Activated naive CD4-positive, alpha-beta T cell treated with anti-CD3 and anti-CD28 coated beads for 36 hours (primary cell): ENCODE measurements at regions not wholly inside any gene's neighbourhood (a gene's known extent, or its start where the extent isn't known, plus 50 kb on each side); places are given as distances from the start of the nearest gene placed in this dataset.

Source experiments
- CTCF ChIA-PET: fragments of 350-600 bp; sonication (Branson Sonifier 250); formaldehyde crosslinking; loops from one replicate; lab custom pipeline; 2021; ENCODE audit warnings: antibody characterized with exemption; lab: Charles Lee
- DNase-seq: peaks from one replicate; pipeline ENCODE4 v3.0.0-alpha.2; 2020
- H3K27ac Mint-ChIP-seq: one replicate; pipeline ENCODE4 v1.8.0; 2021; ENCODE audit warnings: mild to moderate bottlenecking, mixed read lengths
- H3K27me3 Mint-ChIP-seq: one replicate; pipeline ENCODE4 v1.8.0; 2021; ENCODE audit warnings: low read depth, mixed read lengths
- H3K36me3 Mint-ChIP-seq: one replicate; pipeline ENCODE4 v1.8.0; 2021; ENCODE audit warnings: low read depth, mixed read lengths
- H3K4me1 Mint-ChIP-seq: one replicate; pipeline ENCODE4 v1.8.0; 2021; ENCODE audit warnings: low read depth, mixed read lengths
- H3K4me3 Mint-ChIP-seq: one replicate; pipeline ENCODE4 v1.8.0; 2021; ENCODE audit warnings: mild to moderate bottlenecking, moderate library complexity, mixed read lengths
- H3K9me3 Mint-ChIP-seq: one replicate; pipeline ENCODE4 v1.8.0; 2021; ENCODE audit warnings: mixed read lengths
- intact Hi-C: fragments of 100-400 bp; cut with micrococcal nuclease; formaldehyde crosslinking; loops from one replicate; pipeline ENCODE4 v1.15.1; 2023

DNA sequence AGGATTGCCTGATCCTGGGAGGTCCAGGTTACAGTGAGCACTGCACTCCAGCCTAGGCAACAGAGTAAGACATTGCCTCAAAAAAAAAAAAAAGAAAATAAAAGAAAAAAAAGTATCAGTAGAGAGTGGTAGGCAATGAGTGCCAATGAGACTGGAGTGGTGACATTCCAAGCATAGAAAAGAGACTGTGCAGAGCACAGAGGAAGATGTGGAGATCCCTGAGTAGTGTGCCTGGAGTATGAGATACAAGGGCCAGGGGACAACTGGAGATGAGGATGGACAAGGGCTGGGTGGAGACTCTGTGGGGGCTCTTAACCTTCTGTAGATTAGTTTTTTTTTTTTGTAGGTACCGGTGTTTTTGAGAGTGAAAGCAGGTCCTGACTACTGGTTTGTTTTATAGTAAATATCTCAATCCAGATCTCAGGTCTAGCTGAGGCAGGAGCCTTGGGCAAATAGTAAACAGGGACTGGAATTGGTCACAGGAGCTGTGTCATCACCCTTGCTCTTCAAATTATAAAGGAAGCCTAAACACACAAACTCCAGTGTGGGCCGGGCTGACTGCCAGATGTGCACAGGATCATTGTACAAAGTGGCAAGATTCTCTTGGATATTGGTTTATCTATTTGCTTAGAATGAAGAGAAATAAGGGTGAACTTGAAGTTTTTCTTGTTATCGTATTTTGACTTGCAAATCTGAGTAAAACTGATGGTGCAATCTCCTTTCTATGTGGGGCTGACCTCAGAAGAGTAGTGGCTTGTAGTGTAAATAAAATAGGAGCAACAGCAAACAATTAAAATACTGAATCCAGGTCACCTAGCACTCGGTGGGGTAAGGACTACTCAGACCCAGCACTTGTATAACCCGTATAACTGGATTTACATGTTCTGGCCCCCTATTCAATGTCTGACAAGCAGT, 144.9 kb downstream of the SOX4 start:
- H3K4me3 Mint-ChIP-seq: no peak overlapping the region
- H3K4me1 Mint-ChIP-seq: no peaks in the 10 kb centered on the region
- CTCF ChIA-PET: interaction anchor here (0.5 to 0.7 kb wide), 2 partner anchors 24 to 543 kb away, joined by 3 read pairs; no protein-coding TSS in a partner anchor
- no peak for DNase-seq
- H3K27me3 Mint-ChIP-seq: peaks cover 14% of the 10 kb centered on the region
- H3K36me3 Mint-ChIP-seq: no peaks in the 10 kb centered on the region
- intact Hi-C loops: no loop called here
- no peak overlapping the region for H3K27ac Mint-ChIP-seq
- H3K9me3 Mint-ChIP-seq: no peaks in the 10 kb centered on the region

DNA sequence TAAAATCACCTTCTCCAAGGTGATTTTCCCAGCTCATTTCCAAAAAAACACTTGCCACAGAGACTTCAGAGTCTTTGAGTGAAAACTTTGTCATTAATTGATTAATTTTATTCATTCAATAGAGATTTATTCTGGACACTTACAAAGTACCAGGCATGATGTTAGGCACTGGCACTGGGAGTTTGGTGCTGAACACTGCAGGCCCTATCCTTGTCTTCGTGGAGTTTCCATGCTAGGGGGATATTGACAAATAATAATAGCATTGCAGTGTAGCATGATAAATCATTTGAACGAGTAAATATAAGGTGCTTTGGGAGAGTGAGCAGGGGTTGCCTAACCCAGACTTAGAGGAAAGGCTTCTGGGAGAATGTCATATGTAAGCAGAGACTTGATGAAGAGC, 145.7 kb downstream of the SOX4 start:
- Mint-ChIP-seq H3K4me1 (no peaks in the 10 kb centered on the region), H3K27me3 (peaks cover 9% of the 10 kb centered on the region), H3K9me3 (no peaks in the 10 kb centered on the region), H3K36me3 (no peaks in the 10 kb centered on the region), H3K27ac (no peak overlapping the region), H3K4me3 (no peak overlapping the region)
- no peak for DNase-seq
- intact Hi-C loops: no loop called here
- CTCF ChIA-PET: interaction anchor here (0.5 to 0.7 kb wide), 3 partner anchors 25 to 1211 kb away, joined by 3 read pairs; no protein-coding TSS in a partner anchor

DNA sequence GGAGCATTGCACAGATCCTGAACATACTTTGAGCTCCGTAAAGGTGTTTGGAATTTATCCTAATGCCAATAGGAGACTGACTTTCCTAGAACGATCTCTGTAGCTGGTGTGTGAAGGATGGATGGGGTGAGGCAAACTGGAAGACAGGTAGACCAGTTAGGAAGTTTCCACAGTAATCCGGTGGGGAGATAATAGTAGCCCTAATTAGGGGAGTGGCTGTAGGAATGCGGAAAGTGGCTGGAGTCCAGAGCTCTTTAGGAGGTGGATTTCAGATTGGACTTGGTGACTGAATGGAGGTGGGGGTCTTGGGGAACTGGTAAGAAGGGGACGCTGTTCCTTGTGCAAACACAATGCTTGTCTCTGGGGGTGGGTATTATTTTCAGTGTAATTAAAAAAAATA, 146.3 kb downstream of the SOX4 start:
- intact Hi-C loops: no loop called here
- CTCF ChIA-PET: interaction anchor here (0.6 to 0.8 kb wide), 2 partner anchors 9 to 1212 kb away, joined by 3 read pairs; no protein-coding TSS in a partner anchor
- Mint-ChIP-seq H3K9me3 (no peaks in the 10 kb centered on the region), H3K4me1 (no peaks in the 10 kb centered on the region), H3K36me3 (no peaks in the 10 kb centered on the region), H3K27ac (no peak overlapping the region), H3K4me3 (no peak overlapping the region), H3K27me3 (peaks cover 8% of the 10 kb centered on the region)
- DNase-seq: no peak

DNA sequence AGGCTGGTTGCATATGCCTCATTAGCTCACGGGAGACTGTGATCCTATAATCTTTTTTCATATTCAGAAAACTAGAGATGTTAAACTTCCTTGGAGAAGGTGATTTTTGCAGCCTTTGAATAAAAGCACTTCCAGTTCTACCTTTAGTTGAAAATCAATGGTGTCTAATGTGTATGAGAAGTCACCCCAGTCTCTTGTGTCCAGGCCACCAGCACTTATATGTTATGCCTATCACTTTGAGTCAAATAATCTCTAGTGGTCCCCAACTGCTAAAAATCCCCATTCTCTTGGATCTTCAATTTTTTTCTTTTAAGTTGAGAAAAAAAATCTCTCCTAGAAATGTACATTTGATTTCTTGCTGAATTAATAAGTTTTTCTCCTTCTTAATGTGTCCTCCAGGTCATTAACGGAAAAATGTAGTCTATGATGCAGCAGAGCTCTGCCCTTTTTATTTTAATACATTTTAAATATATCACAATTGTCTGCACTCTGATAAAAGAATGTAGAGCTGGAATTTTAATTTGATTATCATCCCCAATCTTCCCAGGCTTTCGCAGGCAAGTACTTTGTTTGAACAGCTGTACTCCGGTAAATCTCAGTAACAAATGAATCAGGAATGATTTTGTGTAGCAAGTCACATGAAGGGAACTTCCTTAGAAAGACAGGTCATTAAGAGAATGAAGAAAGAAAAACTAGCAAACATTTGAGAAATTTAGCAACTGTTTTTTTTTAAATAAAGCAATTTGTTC, 147.0 kb downstream of the SOX4 start:
- DNase-seq: no peak
- no peaks in the 10 kb centered on the region for H3K4me1 Mint-ChIP-seq
- intact Hi-C loops: no loop called here
- no peak overlapping the region for H3K4me3 Mint-ChIP-seq
- no peak overlapping the region for H3K27ac Mint-ChIP-seq
- peaks cover 8% of the 10 kb centered on the region for H3K27me3 Mint-ChIP-seq
- H3K36me3 Mint-ChIP-seq: no peaks in the 10 kb centered on the region
- CTCF ChIA-PET: interaction anchor here (0.8 kb wide), 1 partner anchor 10 kb away, joined by 3 read pairs; no protein-coding TSS in a partner anchor
- no peaks in the 10 kb centered on the region for H3K9me3 Mint-ChIP-seq

DNA sequence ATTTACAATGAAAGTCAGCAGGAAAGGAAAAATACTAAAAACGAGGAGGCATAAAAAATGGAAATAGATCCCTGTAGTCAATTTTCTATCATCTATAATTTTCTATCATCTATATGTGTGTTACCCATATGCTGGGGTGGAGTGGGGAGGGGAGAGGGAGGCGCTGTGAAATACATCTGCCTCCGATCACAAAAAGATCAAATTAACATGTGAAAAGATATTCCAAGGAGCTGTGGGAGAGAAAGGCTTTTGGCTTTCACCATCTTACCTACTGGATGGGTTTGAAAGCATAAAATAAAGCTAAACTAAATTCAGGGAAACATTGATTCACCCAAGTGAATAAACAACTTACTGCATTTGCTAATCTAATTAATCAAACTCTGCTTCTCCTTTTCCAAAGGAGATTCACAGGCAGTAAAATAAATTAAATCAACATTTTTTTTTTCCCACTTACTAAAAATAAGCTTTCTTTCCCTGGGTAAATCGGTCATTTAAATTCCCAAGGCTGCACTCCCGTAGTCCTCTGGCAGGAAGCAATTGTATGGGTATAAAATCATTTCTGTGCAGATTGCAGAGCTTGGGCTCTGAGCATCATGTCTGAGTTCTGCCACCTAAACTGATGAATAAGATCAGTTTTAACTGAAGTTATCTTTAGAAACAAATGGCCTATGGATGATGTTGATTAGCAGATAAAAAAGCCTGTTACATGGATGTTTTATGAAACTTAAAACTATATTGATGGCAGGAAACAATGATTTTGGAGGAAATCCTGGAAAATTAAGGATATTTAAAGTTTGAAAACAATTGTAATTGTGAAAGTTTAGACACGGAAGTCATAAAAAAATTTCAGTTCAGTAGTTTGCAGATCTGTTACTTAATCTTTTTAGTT, 147.9 kb downstream of the SOX4 start:
- H3K4me3 Mint-ChIP-seq: no peak overlapping the region
- no peaks in the 10 kb centered on the region for H3K36me3 Mint-ChIP-seq
- H3K4me1 Mint-ChIP-seq: no peaks in the 10 kb centered on the region
- no peak for DNase-seq
- CTCF ChIA-PET: no interaction called here
- peaks cover 7% of the 10 kb centered on the region for H3K27me3 Mint-ChIP-seq
- H3K27ac Mint-ChIP-seq: no peak overlapping the region
- H3K9me3 Mint-ChIP-seq: no peaks in the 10 kb centered on the region
- intact Hi-C loops: no loop called here

DNA sequence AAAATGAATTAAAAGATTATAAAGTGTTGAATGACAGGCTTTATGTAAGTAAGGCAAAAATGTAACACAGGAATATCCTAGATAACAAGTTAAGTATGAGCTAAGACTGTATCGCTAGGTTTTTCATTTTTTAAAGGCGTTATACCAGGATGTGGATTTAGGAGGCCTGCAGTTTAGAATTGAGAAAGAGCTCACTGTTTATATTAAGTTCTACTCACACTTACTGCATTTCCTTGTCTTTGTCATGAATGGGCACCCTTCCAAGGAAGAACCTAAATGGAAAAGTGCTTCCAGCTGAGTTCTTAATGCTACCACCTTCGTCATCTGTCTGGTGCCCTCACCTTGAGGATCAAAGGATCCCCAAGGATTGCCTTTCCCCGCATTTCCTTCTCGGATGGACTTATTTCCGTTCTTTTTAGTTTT, 148.7 kb downstream of the SOX4 start:
- peaks cover 4% of the 10 kb centered on the region for H3K27me3 Mint-ChIP-seq
- CTCF ChIA-PET: no interaction called here
- intact Hi-C loops: no loop called here
- H3K9me3 Mint-ChIP-seq: no peaks in the 10 kb centered on the region
- no peaks in the 10 kb centered on the region for H3K4me1 Mint-ChIP-seq
- no peak overlapping the region for H3K27ac Mint-ChIP-seq
- DNase-seq: no peak
- H3K36me3 Mint-ChIP-seq: no peaks in the 10 kb centered on the region
- H3K4me3 Mint-ChIP-seq: no peak overlapping the region

DNA sequence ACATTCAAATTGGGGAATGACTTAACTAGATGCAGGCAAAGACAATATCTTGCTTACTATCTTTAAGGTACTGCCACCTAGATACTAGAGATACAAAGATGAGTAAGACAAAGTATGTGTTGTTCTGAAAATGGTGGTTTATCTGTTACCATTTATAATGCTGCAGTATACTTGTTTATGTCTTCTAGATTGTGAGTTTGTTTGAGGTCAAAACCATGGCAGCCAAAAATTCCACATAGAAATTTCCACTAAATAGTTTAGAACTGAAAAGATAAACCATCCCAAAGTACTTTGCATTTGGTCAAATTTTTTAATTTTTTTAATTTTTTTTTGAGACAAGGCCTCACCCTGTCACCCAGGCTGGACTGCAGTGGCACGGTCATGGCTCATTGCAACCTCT, 150.8 kb downstream of the SOX4 start:
- no peak overlapping the region for H3K4me3 Mint-ChIP-seq
- H3K36me3 Mint-ChIP-seq: no peaks in the 10 kb centered on the region
- intact Hi-C loops: no loop called here
- CTCF ChIA-PET: no interaction called here
- H3K27me3 Mint-ChIP-seq: peaks cover 1% of the 10 kb centered on the region
- no peak for DNase-seq
- H3K4me1 Mint-ChIP-seq: no peaks in the 10 kb centered on the region
- H3K27ac Mint-ChIP-seq: no peak overlapping the region
- H3K9me3 Mint-ChIP-seq: no peaks in the 10 kb centered on the region

DNA sequence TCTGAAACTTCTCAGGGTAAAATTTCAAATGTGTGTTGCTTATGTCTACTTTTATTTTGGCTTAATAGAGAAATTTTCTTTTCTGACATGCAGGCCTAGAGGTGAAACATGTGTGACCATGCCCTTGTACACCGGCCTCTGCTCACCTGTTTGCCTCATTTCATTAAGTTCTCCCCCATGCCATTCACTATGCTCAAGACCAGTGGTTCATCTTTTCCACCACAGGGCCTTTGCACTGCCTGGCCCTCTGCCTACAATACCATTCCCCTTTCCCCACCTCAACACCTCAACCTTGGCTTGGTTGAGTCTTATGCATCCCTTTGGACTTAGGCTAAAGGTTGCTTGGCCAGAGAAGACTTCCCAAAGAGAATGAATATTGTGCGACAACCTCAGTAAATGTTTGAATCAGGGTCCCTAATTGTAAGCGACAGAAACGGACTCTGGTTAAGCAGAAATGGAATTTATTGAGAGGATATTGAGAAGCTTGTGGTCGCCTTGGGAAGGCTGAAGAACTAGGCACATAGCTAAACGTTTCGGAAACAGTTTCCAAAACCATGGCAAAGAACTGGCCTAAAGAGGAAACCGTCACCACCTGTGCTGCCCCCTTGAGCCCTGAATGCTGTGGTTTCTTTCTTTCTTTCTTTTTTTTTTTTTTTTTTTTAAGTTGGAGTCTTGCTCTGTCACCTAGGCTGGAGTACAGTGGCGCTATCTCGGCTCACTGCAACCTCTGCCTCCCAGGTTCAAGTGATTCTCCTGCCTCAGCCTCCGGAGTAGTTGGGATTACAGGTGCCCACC, 152.2 kb downstream of the SOX4 start:
- Mint-ChIP-seq H3K9me3 (no peaks in the 10 kb centered on the region), H3K27ac (no peak overlapping the region), H3K36me3 (no peaks in the 10 kb centered on the region), H3K27me3 (no peaks in the 10 kb centered on the region), H3K4me3 (no peak overlapping the region), H3K4me1 (no peaks in the 10 kb centered on the region)
- intact Hi-C loops: no loop called here
- no peak for DNase-seq
- CTCF ChIA-PET: no interaction called here

DNA sequence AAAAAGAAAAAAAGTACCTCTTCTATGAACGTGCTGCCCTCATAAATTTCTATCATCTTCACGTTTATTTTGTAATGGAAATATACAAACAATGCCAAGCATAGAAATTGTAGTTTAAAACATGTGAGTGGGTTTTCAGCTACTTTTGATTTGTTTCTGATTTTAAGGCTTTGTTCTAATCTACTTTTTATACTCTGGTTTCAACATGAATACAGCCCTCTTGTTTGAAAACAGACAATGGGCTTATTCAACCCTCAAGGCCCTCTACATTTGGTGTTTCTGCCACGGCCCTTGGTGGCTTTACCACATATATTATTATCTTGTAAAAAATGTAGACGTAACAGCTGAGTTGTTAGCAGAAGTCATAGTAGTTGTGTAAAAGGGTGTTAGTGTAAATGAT, 153.9 kb downstream of the SOX4 start:
- Mint-ChIP-seq H3K27ac (no peak overlapping the region), H3K27me3 (no peaks in the 10 kb centered on the region), H3K36me3 (no peaks in the 10 kb centered on the region), H3K4me1 (no peaks in the 10 kb centered on the region), H3K9me3 (no peaks in the 10 kb centered on the region), H3K4me3 (no peak overlapping the region)
- intact Hi-C loops: no loop called here
- DNase-seq: no peak
- CTCF ChIA-PET: interaction anchor here (0.6 kb wide), 1 partner anchor 149 kb away, joined by 3 read pairs; no protein-coding TSS in a partner anchor

DNA sequence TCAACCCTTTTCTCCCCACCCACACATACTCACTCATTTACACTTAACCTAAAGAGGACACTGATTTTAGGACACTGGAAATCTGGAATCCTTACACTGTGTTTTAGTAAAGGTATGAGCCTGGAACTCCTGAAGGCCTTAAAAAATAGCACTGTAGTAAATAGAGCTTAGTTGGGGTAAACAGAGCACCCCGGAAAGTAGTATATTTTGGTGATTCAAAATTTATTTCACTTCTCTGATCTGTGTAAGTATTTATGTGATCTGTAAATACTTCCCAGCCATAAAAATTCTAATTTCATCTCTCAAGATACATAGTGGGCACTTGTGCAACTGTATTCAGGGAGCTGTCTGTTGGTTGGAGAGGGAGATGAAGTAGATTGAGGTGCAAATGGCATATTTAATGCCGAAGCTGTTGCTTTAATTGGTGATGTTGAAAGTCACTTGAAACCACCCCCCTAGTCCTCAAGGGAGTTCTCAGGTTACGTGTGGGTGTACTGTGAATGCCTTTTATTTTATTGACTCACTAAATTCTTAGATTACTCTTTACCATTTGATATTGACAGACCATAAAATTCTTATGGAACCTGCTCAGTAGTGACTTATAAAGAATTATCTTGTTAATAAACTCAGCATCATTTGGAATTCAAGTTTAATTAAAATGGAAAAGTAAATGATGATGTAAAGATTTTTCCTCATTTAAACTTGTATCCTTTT, 154.9 kb downstream of the SOX4 start:
- H3K9me3 Mint-ChIP-seq: no peaks in the 10 kb centered on the region
- intact Hi-C loops: no loop called here
- CTCF ChIA-PET: no interaction called here
- H3K27me3 Mint-ChIP-seq: no peaks in the 10 kb centered on the region
- H3K36me3 Mint-ChIP-seq: no peaks in the 10 kb centered on the region
- no peak for DNase-seq
- H3K4me3 Mint-ChIP-seq: no peak overlapping the region
- no peaks in the 10 kb centered on the region for H3K4me1 Mint-ChIP-seq
- H3K27ac Mint-ChIP-seq: no peak overlapping the region

DNA sequence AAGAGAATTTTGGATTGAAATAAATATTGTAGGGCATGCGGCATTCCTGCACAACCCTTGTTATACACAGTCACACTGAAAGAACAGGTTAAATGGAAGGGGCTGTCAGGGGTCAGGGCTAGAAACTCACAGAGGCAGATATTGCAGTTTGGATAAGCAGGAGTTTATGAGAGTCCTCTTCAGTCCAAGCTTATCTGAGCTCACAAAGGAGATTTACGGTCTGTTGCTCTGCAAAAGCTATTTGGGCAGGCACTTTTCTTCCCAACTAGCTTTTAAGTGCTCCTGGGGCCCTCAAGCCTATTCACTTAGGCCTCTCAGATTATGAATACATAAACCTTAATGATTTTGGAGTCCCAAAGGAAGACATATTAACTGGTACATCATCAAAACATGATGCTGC, 156.2 kb downstream of the SOX4 start:
- CTCF ChIA-PET: no interaction called here
- Mint-ChIP-seq H3K27me3 (no peaks in the 10 kb centered on the region), H3K36me3 (no peaks in the 10 kb centered on the region), H3K4me3 (no peak overlapping the region), H3K27ac (no peak overlapping the region), H3K9me3 (no peaks in the 10 kb centered on the region), H3K4me1 (no peaks in the 10 kb centered on the region)
- no peak for DNase-seq
- intact Hi-C loops: no loop called here
